Dedifferentiated amniotic fluid mesenchymal stem cell (primary cell): ENCODE measurements at regions not wholly inside any gene's neighbourhood (a gene's known extent, or its start where the extent isn't known, plus 50 kb on each side); places are given as distances from the start of the nearest gene placed in this dataset.

Source experiments
- DNase-seq: peaks from one replicate; pipeline ENCODE4 v3.0.0-alpha.2; 2016; ENCODE audit errors: extremely low spot score

DNA sequence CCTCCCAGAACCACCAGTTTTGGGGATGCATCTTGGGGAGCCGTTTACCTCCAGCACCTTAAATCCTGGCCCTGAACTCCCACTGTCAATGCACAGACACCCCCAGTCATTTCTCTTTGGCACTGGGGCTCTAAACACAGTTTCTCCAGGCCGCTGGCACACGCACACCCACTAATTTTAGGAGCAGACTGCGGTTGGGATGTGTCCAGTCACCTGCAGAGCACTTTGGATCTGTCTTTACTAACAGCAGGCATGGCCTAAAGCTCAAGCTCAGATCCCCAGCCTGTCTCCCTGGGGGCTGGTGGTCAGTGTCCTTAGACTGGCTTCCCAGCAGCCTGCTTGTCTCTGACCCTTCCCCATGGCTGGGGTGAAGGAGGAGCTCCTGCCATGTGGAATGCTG, 49.9 kb downstream of the SYNE3 start:
- DNase-seq: no peak

GRCh38 chr14:95465936-95466335, 50.5 kb downstream of the SYNE3 start:
- no peak for DNase-seq

GRCh38 chr14:95465358-95465757, 51.1 kb downstream of the SYNE3 start:
- DNase-seq: no peak

DNA sequence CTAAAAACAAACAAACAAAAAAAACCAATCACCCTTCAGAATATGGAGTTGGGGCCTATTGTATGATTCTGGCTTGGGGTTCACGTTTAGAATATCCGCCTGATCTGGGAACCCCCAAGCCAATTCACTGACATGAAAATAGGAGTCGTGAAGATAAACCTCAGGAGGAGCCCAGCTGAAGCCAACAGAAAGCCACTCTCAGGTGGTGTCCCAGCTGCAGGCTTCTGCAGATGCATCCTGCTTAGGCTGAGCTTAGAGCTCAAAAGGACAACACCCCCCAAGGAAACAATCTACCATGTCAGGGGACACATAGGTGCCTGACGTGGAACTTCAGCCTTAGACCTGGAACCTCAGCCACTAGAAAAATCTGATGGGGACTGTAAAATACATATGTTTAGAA, 51.9 kb downstream of the SYNE3 start:
- DNase-seq: no peak

DNA sequence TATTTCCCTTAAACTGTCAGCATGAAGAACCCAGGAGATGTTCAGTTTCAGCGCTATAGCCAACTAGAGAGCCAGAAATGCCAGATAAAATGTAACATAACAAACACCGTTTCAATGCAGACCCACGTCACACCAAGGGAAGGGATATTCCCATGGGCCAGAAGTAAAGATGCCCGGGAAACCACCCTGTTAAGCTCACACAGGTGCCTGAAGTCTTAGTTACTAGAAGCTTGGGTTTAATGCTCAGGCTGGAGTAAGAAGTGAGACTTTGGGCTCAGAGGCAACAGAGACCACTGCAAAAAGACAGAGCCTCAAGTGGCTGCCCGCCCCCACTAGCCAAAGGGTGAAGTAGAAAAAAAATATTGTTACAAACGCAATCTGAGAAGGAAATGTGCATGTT, 52.3 kb downstream of the SYNE3 start:
- DNase-seq: no peak

DNA sequence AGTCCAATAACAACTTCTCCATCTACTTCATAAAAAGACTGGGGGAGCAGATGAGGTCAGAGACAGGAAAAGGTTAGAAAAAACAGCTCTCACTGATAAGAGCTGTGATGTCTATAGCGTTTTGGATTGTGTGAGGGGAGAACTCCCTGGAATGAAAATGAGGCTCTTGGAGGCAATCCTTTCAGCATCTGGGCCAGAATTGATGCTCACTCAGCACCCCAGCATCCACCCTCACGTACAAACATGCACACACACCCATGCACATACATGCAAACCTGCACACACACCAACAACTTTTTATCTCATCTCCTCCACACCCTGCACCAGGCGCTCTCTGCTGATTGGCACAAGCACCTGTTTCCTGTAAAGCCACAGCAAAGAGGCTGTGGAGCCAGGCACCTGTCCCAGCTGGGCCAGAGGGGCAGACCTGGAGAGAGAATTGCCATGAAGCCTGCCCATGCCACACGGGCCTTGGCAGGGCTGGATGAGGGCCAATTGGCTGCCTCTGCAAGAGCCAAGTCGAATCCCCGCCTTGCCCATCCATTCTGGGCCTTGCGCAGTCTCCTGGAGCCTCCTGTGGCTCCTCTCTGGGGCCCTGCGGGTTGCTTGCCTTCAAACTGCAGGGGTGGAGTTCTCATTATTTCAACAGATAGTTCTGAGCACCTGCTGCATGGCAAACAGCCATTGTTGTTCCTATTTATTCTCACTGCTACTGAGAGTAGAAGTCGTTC, 53.1 kb downstream of the SYNE3 start:
- no peak for DNase-seq

- no peak for DNase-seq
These were observed 54.0 kb downstream of the SYNE3 start for GRCh38 chr14:95462491-95462890.

DNA sequence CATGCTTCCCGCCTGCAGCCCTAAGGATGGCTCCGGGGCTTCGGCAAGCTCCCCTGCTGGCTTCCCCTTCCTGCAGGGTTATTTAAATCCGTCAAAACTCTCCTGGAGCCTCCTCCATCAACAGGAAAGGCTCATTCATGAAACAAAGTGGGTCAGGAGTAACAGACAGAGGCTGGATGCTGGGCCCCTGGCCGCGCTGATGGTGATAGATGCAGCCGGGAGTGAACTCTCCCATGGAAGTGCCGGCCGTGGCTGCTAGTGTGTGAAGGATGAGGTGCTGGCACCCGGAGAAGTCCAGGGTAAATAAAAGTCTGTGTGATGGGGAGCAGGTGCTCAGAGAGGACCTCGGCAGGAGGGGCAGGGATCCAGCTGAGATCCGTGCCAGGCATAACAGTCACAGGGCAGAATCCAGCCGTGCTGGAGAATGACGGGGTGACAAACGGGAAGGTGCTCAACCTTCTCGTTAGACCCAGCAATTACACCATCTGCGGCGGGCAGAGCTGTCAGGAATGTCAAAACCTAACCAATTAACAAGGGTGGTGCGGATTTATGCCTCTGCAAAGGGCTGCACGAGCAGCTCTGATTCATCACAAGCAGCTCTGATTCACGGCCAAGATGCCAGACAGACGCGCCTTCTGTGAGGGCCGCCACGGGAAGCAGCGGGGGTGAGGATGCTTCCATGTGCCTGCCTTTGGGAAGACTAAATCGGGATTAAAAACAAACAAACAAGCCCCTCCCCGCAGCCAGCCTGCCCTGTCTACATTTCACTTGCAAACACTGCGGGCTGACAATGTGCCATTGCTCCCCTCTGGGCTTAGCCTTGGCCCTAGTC, 55.6 kb downstream of the SYNE3 start:
- peak; percentile 22 for DNase-seq

GRCh38 chr14:95458906-95459305, 57.5 kb downstream of the SYNE3 start:
- no peak for DNase-seq

GRCh38 chr14:95458459-95458858, 58.0 kb downstream of the SYNE3 start:
- no peak for DNase-seq

DNA sequence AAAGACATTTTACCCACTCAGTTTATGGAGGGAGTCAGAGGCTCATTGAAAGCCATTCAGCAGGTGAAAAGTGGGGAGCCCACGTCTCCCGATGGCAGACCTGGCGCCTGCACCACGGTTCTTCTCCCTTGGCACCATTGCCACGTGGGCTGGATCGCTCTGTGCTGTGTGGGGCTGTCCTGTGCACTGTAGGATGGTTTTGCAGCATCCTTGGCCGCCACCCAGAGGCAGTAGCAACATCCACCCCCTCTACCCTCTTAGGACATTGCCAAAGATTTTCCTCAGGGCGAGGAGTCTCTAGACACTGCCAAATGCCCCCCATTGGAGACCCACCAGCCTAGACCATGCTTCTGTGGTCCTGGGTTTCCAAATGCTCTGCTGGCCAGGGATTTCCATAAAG, 60.2 kb downstream of the SYNE3 start:
- DNase-seq: no peak

- DNase-seq: no peak
These were observed 61.2 kb downstream of the SYNE3 start for GRCh38 chr14:95455246-95455645.

GRCh38 chr14:95453713-95453980, 62.8 kb downstream of the SYNE3 start:
- no peak for DNase-seq

DNA sequence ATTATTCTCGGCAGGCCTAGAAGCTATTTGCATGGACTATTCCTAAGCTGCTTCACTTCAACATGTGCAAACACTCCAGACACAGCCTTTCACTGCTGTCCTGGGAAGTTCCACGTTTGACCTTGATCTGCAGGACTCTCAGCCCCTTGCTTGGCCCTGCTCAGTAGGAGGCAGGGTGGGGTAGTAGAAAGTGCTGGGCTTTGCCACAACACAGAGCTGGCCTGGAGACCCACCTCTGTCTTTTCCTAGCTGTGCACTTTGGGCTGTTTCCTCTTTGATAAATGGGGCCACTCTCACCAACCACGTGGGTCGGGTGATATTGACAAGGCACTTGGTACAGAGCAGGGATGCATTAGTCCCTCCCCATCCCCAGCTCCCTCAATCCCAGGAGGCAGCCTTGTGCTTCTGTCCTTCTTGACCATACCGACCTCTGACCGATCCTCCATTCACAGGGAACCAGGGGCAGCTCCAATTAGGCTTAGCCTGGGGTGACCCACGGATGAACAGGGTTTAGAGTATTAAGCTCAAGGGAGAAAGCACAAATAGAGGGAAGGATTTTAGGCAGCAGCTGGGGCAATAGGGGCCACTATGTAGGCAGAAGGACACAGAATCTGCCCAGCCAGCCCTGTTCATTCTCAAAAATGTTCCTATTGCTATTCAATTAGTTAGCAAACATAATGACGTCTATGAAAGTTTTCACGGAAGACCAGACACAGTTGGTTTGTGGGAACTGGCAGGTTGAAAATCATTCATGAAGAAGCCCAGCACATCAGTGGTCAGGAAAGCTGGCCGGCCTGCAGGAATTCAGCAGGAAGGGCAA, 63.3 kb downstream of the SYNE3 start:
- DNase-seq: no peak

GRCh38 chr14:95452176-95452892, 64.1 kb downstream of the SYNE3 start:
- DNase-seq: no peak

- no peak for DNase-seq
These were observed 67.3 kb downstream of the SYNE3 start for GRCh38 chr14:95449131-95449530.

DNA sequence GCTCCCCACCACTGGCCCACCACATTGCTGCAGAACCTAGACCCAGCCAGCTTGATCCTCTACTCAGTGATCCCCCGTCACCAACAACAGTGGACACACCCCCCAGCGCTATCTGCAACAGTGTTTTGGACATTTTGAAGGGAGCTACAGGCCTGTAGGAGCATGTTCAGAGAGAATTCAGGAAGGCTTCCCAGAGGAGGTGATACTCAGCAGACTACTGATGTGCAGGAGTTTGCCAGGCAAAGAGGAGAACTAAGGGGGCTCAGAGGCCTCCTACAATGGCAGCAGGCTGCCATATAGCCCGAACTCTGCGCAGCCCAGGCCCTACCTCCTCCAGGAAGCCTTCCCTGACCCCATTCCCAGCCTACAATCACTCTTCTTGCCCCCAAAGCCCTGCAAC, 70.0 kb downstream of the SYNE3 start:
- no peak for DNase-seq

DNA sequence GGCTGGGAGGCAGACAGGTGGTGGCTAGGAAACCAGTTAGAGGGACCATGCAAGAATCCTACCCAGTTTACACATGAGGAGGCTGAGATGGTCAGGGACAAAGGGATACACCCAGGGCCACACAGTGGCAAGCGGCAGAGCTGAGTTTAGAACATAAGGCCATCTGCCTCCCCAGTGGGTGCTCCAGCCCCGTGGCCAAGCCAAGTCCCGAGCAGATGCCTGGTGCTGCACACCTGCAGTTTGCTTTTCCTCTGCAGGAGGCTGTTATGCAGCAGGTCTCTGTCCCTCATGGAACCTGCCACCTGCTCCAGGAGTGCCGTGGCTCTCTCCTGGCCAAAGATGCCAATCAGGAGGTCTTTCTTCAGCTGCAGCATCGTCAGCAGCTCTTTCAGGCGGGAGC, 70.8 kb downstream of the SYNE3 start:
- no peak for DNase-seq

- no peak for DNase-seq
These were observed 71.3 kb downstream of the SYNE3 start for GRCh38 chr14:95445161-95445560.

DNA sequence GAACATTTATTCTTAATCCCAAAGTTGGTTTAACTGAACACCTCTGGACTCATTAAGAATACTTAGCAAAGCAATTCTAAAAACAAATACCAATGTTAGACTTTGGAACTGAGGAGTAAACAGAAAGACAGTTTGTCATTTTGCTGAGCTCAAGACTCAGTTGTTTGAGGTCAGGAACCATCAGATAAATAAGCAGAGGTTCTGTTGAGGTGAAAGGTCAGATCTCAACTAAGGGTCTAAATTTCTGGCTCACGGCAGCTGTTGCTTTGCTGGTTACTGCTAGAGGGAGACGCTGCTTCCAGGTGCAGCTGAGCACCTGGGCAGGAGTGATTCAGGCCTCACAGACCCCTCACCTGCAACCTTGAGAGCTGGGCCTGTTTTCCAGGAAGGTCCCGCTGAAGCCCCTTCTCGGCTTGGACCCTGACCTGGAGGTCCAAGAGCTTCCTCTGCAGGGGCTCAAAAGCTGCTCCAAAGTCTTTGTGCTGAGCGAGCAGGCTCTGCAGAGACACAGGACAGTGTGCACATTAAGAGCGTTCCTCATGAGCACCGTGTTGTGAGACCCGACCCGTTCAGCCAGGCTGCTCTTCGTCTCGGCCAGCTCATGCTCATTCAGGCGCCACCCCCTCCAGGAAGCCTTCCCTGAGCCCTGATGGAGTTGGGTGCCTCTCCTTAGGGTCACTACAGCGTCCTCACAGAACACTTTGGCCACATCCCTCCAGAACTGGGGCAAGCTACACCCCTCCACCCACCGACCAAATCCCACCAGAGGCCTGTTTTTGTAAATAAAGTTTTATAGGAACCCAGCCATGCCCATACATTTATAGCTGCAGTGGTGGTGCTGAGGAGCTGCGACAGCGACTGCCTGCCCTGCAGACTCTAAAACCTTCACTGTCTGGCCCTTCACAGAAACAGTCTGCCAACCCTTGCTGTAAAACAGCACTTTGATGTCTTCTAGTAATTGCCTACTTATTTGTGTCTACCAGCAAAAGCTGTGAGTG, 72.0 kb downstream of the SYNE3 start:
- no peak for DNase-seq

DNA sequence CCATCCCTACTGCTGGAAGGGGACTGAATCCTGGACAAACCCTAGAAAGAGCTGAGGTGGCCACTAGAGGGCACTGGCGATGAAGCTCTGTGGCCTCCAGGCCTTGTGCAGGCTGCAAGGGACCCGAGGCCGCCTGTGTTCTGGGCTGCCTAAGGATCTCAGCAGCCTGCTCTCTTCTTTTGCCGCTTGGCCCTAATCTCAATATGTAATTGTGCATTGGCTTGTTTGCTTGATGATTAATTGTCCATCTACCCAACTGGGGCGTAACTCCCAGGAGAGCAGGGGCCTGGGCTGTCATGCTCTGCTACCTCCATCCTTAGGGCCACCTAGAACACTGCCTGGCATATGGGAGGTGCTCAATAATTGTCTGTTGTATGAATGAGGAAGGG, 73.8 kb downstream of the SYNE3 start:
- peak; percentile 75 for DNase-seq
